Stimulated activated CD8-positive, alpha-beta memory T cell treated with anti-CD3 and anti-CD28 coated beads, Interleukin-12 subunit alpha, Interleukin-12 subunit beta, amount 100 ng/mL, for 4 hours (primary cell): ENCODE measurements at regions not wholly inside any gene's neighbourhood (a gene's known extent, or its start where the extent isn't known, plus 50 kb on each side); places are given as distances from the start of the nearest gene placed in this dataset.

Experiments
- DNase-seq: peaks from one replicate; pipeline ENCODE4 v3.0.0-alpha.2; 2020; ENCODE audit warnings: low read depth

DNA sequence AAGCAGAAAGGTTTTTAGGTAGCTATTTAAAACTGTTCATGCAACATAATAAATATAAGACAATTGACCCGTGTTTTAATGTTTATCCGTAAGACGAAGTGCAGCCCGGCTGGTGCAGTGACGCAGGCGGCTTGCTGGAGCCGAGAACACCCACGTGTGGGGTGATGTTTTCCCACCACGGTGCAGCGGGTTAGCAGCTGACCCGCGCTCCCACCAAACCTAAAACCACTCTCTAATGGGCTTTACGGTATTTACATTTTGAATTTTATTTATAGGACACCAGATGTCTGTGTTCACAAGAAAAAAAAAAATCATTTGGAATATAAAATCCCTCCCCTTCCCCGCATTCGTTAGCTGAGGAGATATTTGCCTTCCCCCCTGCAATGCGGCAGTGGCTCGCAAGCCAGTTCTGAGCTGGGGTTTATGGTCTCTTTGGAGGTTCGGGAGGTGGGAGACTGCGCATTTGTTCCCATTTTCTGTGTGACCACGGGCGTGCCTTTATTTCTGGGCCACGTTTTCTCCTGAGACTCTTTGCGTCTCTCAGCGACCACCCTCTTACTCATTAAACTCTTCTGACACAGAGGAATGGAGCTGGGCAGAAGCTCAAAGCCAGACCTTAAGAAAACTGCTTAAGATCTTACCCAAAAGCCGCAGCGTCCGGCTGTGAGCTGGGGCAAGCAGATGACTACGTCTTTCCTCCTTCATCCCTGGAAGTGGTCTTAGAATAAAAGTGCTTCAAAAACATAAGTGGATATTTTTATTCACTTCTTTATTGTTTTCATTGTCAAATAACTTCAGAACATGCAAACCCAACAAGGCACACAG lies 301.1 kb downstream of the IRF8 start:
- DNase-seq: no peak

DNA sequence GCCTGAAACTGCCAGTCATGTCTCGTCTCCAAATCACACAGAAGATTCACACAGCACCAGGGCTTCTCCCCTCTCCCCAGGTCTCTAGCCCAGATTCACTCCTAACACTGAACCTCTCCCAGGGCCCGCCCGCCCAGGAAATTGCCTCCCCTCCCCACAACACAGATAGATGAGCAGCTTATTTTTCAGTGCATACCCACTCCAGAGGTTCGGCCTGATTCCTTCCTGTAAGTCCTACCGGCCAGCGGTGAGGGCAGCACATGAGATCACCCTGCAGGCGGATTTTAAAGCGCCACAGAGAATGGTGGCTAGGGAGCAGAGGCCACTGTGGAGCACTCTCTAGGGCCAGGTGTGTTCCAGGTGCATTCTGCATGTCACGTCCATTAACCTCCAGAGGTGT lies 301.8 kb downstream of the IRF8 start:
- DNase-seq: no peak

DNA sequence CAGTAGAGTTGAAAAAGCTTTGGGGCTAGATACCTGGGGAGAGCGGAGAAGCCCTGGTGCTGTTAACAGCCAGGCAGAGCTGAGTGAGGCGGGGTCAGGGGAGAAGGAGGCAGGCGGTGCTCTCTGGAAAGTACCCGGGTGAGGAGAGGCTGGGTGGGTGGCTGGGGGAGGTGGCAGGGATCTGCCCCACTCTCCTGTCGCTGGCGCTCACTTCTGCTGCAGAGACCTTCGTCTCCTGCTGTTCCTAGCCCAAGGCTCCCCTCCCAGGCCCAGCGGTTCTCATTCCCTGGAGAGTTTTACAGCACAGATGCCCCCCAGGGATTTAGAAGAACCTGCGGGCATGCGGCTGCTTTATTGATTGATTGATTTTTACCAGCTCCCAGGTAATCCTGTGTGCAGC lies 302.8 kb downstream of the IRF8 start:
- no peak for DNase-seq

DNA sequence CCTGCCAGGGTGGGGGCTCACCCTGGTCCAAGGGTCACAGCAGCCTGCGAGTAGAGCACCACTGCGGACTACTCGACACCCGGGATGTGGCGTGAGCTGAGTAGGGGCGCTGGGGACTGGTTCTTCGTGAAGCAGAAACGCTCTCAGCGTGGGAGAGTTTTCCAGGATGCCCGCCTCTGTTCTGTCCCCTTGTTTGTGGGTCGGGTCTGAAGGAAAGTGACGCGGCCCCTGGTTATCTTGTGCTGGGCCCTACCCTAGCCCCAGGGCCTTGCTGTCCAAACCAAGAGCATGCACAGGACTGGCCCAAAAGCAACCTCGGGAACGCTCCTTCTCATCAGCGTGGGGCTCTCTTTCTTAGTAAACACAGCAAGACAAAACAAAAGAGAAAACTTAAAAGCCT lies 303.3 kb downstream of the IRF8 start:
- no peak for DNase-seq

DNA sequence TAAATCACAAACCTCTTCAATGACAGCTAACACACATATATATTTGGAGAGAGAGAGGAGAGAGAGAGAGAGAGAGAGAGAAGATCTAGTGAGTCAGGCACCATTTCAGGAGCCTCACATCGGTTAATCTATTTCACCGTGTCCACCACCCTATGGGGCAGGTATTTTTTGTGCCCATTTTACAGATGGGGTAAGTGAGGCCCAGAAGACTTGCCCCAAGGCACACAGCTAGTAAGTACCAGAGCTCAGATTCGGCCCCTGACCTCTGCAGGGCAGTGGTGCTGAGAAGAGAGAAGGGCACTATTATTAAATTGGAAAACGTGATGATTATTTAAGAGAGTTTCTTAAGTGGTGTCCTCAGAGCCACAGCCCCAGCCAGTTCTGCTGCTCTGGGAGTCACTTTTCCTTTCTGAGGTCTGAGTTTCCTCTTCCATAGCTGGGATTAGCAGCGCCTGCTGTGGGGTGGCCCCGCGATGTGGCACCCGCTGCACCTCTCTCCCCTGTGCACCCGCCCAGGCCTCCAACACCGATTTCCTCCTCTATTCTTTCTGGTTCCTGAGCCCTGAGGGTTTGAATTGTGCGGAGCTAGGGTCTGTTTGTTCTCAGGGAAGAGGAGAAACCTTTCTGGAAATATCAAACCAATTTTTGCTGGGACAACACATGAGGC lies 303.9 kb downstream of the IRF8 start:
- DNase-seq: no peak

DNA sequence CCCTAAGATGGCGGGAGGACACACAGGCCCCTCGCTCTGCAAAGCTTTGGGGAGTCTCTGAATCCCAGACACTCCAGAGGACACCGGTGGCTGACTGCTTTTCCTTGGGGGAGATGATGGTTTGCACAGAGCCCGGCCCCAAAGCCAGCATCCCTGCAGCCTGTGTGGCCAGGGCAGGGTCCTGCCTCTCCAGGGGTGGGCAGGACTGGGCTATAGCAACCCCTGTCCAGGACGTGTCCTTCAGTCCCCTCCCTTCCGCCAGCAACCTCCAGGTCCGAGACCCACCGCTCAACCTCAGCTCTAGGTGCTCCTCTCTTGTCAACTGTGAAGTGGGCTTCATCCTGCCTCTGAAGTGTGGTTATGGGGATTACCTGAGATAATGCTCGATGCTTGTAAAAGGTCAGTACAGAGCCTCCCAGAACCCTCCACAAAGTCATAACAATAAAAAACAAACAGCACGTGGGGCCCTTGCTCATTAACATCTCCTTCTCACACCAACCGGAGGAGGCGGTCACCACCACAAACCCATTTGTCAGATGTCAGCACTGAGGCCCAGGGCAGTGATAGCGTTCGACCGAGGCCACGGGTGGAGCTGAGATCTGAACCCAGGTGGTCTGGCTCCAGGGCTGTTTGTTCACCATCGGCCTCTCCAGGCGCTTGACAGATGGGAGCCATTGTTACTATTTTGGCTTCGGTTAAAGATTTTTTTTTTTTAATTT lies 304.8 kb downstream of the IRF8 start:
- no peak for DNase-seq

DNA sequence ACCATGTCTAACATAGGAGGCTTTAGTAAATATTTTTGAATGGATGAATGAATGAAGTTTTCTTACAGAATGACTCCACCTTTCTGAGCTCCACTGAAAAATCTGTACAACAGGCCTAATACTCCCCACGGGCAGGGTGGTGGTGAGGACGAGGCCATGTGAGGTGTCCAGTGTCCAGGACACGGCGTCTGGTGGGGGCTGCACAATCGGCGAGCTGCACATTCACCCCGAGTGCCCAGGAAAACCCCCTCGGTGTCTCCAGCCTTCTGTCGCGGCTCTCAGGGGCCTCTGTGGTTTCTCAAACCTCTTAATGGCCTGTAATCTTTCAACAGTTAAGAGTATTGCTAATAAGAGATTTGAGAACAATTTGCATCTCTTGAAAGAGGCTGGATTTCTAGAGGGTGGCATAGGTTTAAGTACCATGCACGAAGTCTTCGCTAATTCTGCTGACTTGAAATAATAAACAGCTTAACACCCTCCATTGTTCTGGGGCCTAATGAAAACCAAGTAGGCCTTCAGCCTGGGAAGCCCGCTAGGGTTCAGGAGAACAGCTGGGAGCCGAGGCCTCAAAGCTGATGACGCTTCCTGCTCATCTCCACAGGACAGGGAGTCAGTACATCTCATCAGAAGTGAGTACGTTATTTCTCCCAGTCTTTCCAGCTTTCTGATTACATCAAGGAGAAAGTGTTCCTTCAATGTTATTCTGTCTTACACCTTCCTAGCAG lies 304.6 kb upstream of the FOXF1 start:
- DNase-seq: no peak

DNA sequence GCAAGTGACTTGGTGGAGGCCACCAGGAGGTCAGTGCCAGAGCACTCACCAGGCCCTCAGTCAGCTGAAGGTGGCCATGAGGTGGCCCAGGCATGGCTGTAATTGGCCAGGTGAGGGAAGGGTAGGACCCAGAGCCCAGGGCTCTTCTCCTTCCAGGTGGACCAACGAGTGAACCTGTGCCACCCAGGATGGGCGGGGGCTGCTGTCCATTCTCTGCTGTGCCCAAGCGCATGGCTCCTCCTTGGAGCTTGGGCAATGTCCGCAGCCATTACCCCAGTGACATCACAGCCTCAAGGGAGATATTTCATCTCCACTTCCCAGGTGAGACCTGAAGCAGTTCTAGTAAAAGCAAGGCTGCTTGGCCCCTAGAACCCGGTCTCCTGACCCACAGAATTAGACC lies 303.0 kb upstream of the FOXF1 start:
- DNase-seq: no peak

DNA sequence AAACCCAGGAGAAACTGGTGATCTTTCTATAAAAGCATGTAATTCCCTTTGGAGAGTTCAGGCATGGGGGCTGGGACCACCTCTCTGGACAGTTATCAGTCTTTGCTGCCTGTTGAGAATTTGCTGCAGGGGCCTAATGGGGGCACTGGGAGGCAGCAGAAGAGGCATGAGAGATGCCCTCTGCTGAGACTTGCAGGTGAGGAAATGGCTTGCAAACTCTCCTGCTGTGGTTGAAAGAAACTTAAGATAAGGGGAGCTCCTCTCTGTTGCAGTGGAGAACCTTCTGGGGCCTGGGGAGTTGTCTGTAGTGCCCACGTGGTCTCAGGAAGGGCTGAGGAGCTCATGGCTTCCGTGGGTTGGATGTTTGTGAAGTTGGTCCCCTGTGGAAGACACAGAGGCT lies 301.1 kb upstream of the FOXF1 start:
- DNase-seq: no peak

DNA sequence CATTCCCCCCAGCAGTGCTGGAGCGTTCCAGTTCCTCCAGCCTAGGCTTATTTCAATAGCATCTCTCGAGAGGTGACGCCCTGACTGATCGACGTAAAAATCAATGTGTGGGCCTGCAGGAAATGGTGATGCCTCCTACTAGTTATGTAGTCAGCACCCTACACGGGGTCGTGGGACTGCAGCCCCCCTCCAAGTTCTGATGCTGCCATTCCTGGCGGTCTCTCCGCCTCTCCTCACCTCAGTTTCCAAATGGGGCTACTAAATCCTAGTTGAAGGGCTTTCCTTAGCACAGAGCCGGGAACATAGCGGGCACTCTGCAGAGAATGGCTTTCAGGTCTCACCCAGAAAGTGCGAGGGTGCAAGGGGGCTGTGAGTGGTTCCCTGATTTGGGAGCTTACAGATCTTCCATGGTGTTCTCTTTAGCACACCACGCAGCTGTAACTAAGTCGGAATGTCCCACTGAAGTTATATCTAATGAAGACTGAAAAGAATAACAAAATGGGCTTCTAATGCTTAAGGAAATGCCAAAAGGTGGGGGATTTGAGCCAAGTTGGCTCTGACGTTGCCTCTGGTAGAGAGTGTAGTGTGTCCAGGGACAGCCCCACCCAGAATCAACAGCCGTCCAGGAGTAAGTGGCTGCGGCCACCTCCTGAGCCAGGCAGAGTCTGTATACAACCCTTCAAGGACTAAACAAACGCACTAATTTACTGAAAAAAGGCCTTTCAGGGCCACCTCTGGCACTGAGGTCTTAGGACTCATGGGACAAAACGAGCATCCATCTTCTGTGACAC lies 299.7 kb upstream of the FOXF1 start:
- DNase-seq: no peak

DNA sequence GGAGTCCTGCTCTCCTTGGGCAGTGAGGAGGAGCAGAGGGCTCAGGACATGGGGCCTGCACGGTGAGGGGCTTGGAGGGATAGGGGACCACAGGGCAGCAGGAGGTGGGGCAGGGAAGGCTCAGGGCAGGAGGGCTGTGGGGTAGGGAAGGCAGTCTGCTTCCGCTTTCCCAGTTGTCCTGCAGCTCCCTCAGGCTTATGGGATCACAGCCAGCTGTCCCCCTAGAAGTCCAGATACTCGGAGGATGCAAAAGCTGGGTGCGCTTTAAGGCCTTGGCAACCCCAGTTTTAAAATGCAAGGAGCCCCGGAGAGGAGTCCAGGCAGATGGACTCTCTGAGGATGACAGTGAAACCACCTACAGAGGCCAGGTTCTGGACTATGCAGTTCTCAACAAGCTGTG lies 299.1 kb upstream of the FOXF1 start:
- no peak for DNase-seq

DNA sequence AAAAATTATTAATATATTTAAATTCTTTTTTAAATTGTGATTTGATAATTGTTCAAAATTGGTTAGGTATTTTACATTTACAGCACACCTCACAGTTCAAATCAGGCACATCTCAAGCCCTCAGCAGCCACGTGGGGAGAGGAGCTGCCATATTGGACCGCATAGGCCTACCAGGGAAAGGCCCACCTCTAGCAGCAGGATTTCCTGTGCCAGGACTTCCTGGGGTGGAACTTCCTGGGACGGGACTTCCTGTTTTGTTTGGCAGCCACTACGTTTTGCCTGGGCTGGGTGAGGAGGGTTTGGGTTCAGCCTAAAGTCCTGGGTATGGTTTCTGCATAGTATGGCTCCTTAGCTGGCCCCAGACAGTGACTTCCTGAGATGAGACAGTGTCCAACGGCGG lies 298.5 kb upstream of the FOXF1 start:
- no peak for DNase-seq

DNA sequence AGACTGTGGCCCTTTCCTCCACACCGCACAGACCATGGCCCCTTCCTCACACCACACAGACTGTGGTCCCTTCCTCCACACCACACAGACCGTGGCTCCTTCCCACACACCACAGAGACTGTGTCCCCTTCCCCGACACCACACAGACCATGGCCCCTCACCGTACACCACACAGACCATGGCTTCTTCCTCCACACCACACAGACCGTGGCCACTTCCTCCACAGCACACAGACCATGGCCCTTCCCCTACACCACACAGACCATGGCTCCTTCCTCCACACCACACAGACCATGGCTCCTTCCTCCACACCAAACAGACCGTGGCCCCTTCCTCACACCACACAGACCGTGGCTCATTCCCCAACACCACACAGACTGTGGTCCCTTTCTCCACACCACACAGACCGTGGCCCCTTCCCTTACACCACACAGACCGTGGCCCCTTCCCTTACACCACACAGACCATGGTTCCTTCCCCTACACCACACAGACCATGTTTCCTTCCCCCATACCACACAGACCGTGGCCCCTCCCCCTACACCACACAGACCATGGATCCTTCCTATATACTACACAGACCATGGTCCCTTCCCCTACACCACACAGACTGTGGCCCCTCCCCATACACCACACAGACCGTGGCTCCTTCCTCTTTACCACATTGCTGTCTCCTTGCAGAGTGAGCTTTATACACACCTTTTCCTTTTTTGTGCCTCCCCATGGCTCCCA lies 297.5 kb upstream of the FOXF1 start:
- no peak for DNase-seq

DNA sequence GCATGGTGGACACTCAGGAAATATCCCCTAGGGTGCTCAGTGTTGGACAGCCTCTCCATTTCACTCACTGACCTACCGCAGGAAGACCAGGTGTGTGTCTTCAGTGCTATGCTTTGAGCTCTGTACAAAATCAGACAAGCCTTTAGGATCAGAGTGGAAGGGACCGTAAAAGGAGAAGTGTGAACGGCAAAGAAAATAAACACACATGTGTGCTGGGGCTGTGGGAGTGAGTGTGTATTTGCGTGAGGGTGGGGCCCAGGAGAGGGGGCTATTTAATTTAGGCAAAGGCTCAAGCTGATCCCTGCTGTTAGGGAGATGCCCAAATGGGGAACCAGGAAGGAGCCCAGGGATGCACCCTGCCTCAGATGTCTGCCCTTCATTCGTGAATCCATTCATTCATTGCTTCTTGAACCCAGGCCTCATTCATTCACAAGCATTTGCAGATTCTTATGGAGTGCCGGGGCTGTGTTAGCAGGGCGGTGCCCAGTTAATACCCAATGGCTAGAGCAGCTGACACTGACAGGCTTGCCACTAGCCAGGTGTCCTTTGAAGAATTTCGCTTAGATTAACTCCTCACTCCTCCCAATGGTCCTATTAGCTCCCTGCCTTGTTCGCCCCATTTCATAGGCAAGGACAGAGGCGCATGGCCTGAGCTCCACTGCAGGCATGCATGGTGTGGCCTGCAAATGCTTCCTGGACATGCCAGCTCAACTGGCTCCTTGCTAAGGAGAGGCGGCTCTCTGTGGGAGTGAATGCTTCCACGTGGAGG lies 296.7 kb upstream of the FOXF1 start:
- DNase-seq: no peak

DNA sequence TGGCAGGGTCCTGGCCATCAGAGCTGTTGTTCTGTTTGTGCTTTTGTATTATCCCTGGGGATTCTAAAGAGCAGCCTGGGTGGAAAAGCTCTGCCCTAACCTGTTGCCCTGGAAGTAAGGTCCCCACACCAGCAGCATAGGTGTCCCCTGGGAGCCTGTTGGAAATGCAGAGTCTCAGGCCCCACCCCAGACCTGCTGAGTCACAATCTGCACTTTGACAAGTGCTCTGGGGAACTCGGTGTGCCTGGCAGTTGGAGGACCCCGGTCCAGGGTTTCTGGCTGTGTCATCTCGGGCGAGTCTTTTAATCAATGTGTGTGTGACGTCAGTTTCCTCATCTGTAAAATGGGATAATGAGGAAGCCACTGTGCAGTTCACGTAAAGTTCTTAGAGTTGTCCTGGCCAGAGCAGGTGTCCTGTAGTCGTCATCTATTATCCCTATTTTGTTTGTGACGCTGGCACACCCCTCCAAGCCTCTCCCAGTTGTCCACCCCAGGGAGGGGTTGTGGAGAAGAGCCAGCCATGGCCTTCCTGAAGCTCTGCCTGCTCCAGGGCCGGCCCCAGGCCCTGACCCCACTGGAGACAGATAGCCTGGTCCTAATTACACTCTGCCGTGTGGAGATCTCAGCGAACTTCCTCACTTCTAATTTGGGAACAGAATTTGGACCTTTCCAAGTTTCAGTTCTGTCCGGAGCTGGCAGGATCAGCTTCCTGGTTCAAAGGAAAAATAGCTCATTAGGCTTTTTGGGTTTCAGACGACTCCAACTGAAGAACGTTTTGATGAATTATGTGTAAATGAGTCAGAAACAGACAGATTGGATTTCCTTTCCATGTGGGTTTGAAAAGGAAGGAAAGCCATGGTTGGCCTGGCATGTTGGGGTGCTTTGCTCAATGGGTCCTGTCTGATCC lies 295.7 kb upstream of the FOXF1 start:
- no peak for DNase-seq

DNA sequence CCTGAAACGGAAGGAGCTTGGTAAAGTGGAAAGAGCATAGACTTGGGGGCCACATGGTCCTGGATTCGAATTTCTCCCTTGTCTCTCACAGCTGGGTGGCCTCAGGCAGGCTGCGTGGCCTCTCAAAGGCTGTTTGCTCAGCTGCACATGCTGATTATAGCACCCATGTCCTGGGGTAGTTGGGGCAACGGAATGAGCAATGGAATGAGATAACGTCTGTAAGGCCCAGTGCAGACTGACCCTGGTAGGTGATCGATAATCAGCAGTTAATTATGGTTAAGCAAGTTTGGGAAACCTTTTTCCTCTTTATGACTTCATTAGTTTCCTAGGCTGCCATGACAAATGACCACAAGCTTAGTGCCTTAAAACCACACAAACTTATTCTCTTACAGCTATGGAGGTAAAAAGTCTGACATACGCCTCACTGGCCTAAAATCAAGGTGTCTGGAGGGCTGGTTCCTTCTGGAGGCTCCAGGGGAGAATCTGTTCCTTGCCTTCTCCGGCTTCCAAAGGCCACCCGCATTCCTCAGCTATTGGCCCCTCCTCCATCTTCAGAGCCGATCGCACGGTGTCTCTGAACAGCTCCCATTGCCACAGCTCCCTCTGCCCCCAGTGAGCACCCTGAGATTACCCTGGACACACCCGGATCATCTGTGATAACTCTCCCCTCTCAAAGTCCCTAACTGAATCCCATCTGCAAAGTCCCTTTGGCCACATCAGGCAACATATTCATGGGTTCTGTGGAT lies 294.9 kb upstream of the FOXF1 start:
- no peak for DNase-seq

DNA sequence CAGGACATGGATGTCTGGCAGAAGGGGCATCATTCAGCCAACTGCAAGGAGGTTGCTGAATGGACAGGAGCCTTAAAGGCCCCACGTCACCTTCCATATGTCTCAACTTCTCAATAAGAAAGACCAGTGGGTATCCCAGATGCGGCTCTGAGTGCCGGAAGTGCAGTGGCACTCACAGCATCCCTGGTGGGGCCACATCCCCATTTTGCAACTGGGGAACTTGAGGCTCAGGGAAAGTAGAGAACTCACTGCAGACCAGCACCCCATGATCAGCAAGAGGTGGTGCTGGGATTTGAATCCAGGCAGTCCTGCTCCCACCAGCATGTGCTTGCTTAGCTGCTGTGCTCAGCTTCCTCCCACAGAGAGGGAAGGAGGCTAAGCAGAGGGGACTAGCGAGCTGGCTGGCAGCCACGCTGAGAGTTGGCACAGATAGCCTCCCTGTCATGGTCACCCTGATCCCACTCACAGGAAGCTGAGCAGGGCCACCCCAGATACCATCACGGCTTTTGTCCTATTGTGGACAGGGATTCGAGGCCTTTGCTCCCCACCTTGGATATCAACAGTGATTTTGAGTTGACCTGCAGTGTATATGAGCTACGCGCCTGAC lies 294.2 kb upstream of the FOXF1 start:
- DNase-seq: no peak

DNA sequence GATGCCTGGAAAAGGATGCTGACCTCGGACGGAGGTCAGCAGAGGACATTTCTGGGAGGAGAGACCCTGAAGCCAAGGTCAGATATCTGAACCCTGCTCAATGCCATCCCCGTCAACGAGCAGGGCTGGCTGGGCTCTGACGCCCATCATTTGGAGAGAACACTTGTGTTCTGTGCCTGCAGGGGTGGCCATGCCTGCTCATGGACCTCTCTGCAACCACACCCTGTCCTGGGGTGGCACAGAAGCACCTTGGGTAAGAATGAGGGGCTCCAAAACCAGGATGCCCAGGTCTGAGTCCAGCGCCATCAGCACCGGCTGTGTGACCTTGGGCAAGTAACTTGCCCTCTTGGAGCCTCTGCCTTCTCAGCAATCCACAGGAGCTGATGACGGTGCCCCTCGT lies 293.7 kb upstream of the FOXF1 start:
- no peak for DNase-seq
